ENCODE measurements at regions not wholly inside any gene's neighbourhood (a gene's known extent, or its start where the extent isn't known, plus 50 kb on each side); places are given as distances from the start of the nearest gene placed in this dataset.

DNA sequence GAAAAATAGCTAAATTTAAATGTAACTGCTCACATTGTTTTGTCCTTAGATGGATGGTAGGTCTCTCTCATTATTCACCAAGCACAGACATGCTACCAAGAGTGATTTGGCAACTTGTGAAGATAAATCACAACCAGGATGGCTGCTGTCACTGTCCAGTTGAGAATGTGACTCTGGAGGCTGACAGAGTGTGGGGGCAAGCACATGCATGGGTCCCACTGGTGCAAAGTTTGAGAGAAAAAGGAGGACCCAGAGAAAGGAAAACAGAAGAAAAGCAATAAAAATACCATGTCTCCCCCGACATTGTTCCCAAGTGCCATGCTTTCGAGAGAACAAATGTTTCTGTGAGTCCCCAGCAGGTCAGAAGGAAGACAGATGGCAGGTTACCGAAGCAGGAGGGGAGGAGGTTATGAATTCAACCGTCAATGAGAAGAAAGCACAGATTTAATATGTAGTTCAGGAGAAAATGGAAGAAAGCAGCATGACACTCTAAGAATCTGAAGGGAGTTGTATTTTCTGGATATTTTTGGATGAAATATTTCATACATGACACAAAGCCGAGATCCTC, 73.0 kb upstream of the TSHZ2 start:
- DNase-seq (no peak), ATAC-seq (ENCODE audit: low read depth) (no peak)
- ChIA-PET CTCF (no interaction called here), POLR2A (ENCODE audit: unreplicated experiment) (no interaction called here)
- Histone ChIP-seq H2BK20ac (ENCODE audit: low read depth, low read length) (no peak overlapping the region), H3K27ac (ENCODE audit: insufficient read depth, low read length) (no peak overlapping the region), H2AK5ac (ENCODE audit: low read depth, low read length) (no peak overlapping the region), H2AK9ac (replicated peaks; ENCODE audit: low read depth, low read length, poor library complexity) (no peak overlapping the region), H3K4me1 (ENCODE audit: control insufficient read depth, insufficient read depth, low read length) (no peaks in the 10 kb centered on the region), H3K18ac (ENCODE audit: low read depth, low read length) (no peak overlapping the region), H2BK120ac (ENCODE audit: low read depth, low read length) (no peak overlapping the region), H4K8ac (ENCODE audit: low read depth in 2 of 2, low read length in 2 of 2) (no peak overlapping the region), H3K36me3 (ENCODE audit: control insufficient read depth, insufficient read depth, low read length) (no peaks in the 10 kb centered on the region), H3K9me1 (ENCODE audit: insufficient read depth, low read length) (no peaks in the 10 kb centered on the region), H3K79me1 (ENCODE audit: low read depth in 1 of 2, low read length in 2 of 2) (no peaks in the 10 kb centered on the region), H3K27me3 (ENCODE audit: control insufficient read depth, insufficient read depth, low read length) (no peaks in the 10 kb centered on the region), H3K9me3 (ENCODE audit: control insufficient read depth, insufficient read depth, low read length) (no peaks in the 10 kb centered on the region), H3K23ac (ENCODE audit: low read depth, low read length) (no peak overlapping the region), H3K14ac (replicated peaks; ENCODE audit: low read depth, low read length) (no peak overlapping the region), H2AFZ (replicated peaks; ENCODE audit: low read length, poor library complexity) (no peak overlapping the region), H4K91ac (ENCODE audit: insufficient read depth, low read depth, low read length) (no peak overlapping the region), H3K9ac (ENCODE audit: low read depth, low read length) (no peak overlapping the region), H2BK5ac (ENCODE audit: low read depth, low read length, poor library complexity, severe bottlenecking) (no peak overlapping the region), H3K4ac (ENCODE audit: low read depth, low read length) (no peak overlapping the region), H4K20me1 (ENCODE audit: insufficient read depth, low read length) (no peaks in the 10 kb centered on the region), H2BK15ac (ENCODE audit: low read depth, low read length) (no peak overlapping the region), H3K4me2 (ENCODE audit: low read depth, low read length) (no peak overlapping the region), H3K56ac (ENCODE audit: extremely low read depth, insufficient read depth, low read length) (no peak overlapping the region), H4K5ac (ENCODE audit: low read depth, low read length) (no peak overlapping the region), H3K4me3 (ENCODE audit: insufficient read depth, low read depth, low read length) (no peak overlapping the region)
- no TSS peak for BruUV-seq (replicated peaks)
- in situ Hi-C loops (cut with MboI; ENCODE audit: low sequenced_read_pairs) (no loop called here), dilution Hi-C loops (cut with HindIII; ENCODE audit: low sequenced_read_pairs, unreplicated experiment) (no loop called here), intact Hi-C loops (cut with micrococcal nuclease) (no loop called here)
- no peak for TF ChIP-seq CEBPB (IDR thresholded peaks at IDR 0.05; ENCODE audit: low read depth, low read length)
- no peak for TF ChIP-seq RAD21 (IDR thresholded peaks at IDR 0.05; ENCODE audit: low read length)
- TF ChIP-seq NFE2L2 (IDR thresholded peaks at IDR 0.05; ENCODE audit: low read depth, low read length), result no peak
- no peak for TF ChIP-seq RFX5 (IDR thresholded peaks at IDR 0.05; ENCODE audit: low read depth, low read length)
- no peak for TF ChIP-seq CHD1 (IDR thresholded peaks at IDR 0.05; ENCODE audit: low read depth, low read length)
- TF ChIP-seq RCOR1 (IDR thresholded peaks at IDR 0.05; ENCODE audit: insufficient replicate concordance, low read length), result no peak
- TF ChIP-seq, protein P1, sequence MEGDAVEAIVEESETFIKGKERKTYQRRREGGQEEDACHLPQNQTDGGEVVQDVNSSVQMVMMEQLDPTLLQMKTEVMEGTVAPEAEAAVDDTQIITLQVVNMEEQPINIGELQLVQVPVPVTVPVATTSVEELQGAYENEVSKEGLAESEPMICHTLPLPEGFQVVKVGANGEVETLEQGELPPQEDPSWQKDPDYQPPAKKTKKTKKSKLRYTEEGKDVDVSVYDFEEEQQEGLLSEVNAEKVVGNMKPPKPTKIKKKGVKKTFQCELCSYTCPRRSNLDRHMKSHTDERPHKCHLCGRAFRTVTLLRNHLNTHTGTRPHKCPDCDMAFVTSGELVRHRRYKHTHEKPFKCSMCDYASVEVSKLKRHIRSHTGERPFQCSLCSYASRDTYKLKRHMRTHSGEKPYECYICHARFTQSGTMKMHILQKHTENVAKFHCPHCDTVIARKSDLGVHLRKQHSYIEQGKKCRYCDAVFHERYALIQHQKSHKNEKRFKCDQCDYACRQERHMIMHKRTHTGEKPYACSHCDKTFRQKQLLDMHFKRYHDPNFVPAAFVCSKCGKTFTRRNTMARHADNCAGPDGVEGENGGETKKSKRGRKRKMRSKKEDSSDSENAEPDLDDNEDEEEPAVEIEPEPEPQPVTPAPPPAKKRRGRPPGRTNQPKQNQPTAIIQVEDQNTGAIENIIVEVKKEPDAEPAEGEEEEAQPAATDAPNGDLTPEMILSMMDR (conservative IDR thresholded peaks at IDR 0.05; ENCODE audit: low read depth, low read length), result no peak
- TF ChIP-seq MXI1 (IDR thresholded peaks at IDR 0.05; ENCODE audit: borderline replicate concordance, low read depth, low read length), result no peak
- no peak for TF ChIP-seq SMC3 (IDR thresholded peaks at IDR 0.05; ENCODE audit: low read depth, low read length)
- TF ChIP-seq, protein P2, sequence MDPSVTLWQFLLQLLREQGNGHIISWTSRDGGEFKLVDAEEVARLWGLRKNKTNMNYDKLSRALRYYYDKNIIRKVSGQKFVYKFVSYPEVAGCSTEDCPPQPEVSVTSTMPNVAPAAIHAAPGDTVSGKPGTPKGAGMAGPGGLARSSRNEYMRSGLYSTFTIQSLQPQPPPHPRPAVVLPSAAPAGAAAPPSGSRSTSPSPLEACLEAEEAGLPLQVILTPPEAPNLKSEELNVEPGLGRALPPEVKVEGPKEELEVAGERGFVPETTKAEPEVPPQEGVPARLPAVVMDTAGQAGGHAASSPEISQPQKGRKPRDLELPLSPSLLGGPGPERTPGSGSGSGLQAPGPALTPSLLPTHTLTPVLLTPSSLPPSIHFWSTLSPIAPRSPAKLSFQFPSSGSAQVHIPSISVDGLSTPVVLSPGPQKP (IDR thresholded peaks at IDR 0.05; ENCODE audit: borderline replicate concordance, low read depth, low read length), result no peak
- TF ChIP-seq POLR2A (IDR thresholded peaks at IDR 0.05; ENCODE audit: low read depth, low read length), result no peak
- TF ChIP-seq MAFK (IDR thresholded peaks at IDR 0.05; ENCODE audit: low read depth, low read length), result no peak
- TF ChIP-seq, protein P3, sequence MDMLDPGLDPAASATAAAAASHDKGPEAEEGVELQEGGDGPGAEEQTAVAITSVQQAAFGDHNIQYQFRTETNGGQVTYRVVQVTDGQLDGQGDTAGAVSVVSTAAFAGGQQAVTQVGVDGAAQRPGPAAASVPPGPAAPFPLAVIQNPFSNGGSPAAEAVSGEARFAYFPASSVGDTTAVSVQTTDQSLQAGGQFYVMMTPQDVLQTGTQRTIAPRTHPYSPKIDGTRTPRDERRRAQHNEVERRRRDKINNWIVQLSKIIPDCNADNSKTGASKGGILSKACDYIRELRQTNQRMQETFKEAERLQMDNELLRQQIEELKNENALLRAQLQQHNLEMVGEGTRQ (IDR thresholded peaks at IDR 0.05; ENCODE audit: low read depth, low read length), result no peak
- no peak for TF ChIP-seq FOS (IDR thresholded peaks at IDR 0.05; ENCODE audit: low read depth, low read length)
- TF ChIP-seq BHLHE40 (IDR thresholded peaks at IDR 0.05; ENCODE audit: low read depth, low read length), result no peak
- TF ChIP-seq MAZ (IDR thresholded peaks at IDR 0.05; ENCODE audit: borderline replicate concordance, low read depth, low read length), result no peak
- WGBS, 2 experiments (ENCODE audit: extremely low coverage in 2 of 2, insufficient read length in 1 of 2), result 58% methylated on average over 3 of the region's 5 CpGs; no CpG with 5 or more reads in 1 of the 2 experiments

All from IMR-90 (cell line).